GM12865 (cell line): ENCODE measurements at regions not wholly inside any gene's neighbourhood (a gene's known extent, or its start where the extent isn't known, plus 50 kb on each side); places are given as distances from the start of the nearest gene placed in this dataset.

Experiments
- DNase-seq: peaks from one replicate; pipeline ENCODE4 v3.0.0; 2010; ENCODE audit warnings: low read depth
- H3K4me3 ChIP-seq: 2 replicates; pipeline ENCODE4 v1.5.1; 2011; ENCODE audit warnings: mild to moderate bottlenecking, low read depth, low read length, control low read depth
- TF ChIP-seq, protein P1 (sequence below): IDR thresholded peaks from 2 replicates; pipeline ENCODE4 v1.5.1; 2011; ENCODE audit warnings: low read length, control low read depth, low read depth, inconsistent platforms; ENCODE audit not compliant: insufficient read depth; ENCODE audit errors: missing control alignments

DNA sequence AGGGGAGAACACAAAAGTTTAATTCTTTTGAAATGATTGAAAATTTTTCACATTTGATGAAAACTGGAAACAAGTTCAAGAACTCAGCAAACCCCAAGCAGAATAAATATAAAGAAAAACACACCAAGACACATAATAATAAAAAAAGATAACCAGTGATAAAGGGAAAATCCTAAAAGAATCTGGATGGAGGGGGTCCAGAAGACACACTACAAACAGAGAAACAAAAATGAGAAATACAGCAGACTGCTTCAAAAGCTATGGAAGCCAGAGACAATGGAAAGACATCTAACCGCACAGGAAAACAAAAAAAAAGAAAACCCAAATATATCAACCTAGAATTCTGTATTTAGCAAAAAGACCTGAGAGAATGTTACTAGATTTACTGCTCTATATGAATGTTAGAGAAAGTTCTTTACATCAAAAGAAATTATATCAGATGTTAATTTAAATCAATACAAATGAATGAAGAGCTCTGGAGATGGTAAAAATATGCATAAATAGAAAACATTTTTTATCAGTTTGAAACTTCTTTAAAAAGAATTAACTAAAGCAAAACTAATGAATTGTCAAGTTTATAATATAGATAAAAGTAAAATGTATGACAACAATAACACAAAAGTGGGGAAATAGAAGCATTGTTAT, 310.7 kb upstream of the PREP start:
- DNase-seq: no peak
- H3K4me3 ChIP-seq: no peak overlapping the region
- TF ChIP-seq, protein P1, sequence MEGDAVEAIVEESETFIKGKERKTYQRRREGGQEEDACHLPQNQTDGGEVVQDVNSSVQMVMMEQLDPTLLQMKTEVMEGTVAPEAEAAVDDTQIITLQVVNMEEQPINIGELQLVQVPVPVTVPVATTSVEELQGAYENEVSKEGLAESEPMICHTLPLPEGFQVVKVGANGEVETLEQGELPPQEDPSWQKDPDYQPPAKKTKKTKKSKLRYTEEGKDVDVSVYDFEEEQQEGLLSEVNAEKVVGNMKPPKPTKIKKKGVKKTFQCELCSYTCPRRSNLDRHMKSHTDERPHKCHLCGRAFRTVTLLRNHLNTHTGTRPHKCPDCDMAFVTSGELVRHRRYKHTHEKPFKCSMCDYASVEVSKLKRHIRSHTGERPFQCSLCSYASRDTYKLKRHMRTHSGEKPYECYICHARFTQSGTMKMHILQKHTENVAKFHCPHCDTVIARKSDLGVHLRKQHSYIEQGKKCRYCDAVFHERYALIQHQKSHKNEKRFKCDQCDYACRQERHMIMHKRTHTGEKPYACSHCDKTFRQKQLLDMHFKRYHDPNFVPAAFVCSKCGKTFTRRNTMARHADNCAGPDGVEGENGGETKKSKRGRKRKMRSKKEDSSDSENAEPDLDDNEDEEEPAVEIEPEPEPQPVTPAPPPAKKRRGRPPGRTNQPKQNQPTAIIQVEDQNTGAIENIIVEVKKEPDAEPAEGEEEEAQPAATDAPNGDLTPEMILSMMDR: no peak

DNA sequence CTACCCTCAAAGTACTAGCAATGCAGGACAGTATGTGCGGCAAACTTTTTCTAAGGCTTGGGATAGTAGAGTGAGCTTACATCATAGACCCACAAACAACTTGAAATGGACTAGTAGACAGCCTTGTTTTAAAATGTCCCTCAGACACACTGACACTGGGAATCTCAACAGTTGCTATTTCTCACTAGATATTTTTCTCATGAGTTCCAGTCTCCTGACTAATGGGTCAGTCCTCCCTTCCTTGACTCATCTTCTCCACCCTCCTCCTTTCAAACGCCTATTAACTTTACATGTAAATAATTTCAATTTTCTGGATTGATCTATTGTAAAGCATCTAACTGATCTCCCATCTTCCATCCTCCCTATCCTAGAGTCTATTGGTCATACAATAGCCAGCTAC, 308.3 kb upstream of the PREP start:
- no peak for DNase-seq
- TF ChIP-seq, protein P1: no peak
- H3K4me3 ChIP-seq: no peak overlapping the region

DNA sequence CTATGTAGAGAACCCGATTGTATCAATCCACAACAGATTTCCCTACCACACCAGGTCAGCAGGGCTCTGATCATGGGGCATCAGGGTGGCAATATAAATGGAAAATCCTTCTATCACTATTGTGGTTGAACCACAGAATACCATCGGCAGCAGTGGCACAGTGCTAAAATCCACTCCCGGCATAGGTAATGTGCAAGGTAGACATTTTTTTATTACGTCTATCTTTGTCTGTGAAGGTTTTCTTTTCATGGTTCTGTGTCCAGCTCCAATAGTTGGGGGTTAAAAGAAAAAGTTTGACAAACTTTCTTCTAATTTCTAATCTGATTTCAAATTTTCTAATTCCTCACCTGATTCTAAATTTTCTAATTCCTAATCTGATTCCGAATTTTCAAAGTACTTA, 302.7 kb upstream of the PREP start:
- no peak overlapping the region for H3K4me3 ChIP-seq
- DNase-seq: no peak
- TF ChIP-seq, protein P1: no peak

DNA sequence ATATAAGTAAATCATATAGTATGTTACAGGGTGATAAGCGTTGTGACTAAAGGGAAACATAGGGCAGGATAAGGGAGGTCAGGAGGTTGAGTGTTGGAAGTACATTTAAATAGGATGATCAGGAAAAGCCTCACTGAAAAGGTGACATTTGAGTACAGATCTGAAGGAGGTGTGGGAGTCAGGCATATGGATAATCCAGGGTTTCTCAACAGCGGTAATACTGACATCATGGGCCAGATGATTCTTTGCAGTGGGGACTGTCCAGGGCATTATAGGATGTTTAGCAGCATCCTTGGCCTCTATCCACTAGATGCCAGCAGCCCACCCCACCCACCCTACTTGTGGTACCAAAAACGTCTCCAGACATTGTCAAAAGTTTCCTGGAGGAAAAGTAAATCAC, 292.6 kb upstream of the PREP start:
- no peak overlapping the region for H3K4me3 ChIP-seq
- TF ChIP-seq, protein P1: no peak
- DNase-seq: no peak

DNA sequence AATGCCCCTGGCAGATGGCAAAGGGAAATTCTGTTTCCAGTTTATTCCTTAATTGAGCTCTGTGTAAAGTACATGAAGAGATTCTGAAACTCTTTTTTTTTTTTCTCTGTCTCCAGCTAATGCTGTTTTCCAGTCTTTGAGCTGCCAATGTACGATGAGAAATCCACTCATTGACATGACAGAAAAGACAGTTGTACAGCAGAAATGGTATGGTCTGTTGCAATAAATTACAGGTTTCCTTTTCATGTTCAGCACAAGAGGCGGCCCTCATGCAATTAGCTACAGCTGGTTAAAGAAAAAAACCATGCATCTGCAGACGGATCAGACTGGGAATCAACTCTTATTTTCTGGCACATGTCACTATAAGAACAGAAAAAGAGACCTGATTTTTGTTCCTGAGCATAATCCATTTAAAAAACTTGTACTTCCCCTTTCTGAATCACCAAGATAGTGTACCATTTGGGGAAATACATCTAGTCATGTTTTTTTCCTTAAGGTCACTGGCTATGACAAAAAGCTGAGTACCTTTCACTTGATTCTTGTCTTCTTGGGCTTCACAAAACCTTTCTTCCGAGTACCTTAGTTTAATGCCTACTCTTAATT, 289.8 kb upstream of the PREP start:
- TF ChIP-seq, protein P1: no peak
- no peak overlapping the region for H3K4me3 ChIP-seq
- no peak for DNase-seq

DNA sequence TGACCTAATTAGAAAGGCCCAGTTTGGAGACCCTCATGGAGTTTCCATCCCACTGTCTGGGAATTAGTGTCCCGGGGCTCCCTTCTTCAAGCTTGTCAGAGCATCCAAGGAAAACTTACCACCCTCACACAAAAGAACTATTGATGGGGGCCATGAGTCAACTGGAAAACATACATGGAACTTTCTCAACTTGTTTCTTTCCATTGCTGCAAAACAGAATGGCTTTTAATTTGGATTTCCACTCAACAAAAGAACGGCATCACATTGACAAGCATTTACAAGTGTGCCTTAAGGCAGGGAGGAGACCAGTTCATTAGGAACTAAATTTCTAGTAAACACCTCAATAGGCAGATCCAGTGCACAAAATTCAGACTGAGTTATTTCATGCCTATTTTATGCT, 289.1 kb upstream of the PREP start:
- TF ChIP-seq, protein P1: no peak
- no peak overlapping the region for H3K4me3 ChIP-seq
- DNase-seq: no peak

DNA sequence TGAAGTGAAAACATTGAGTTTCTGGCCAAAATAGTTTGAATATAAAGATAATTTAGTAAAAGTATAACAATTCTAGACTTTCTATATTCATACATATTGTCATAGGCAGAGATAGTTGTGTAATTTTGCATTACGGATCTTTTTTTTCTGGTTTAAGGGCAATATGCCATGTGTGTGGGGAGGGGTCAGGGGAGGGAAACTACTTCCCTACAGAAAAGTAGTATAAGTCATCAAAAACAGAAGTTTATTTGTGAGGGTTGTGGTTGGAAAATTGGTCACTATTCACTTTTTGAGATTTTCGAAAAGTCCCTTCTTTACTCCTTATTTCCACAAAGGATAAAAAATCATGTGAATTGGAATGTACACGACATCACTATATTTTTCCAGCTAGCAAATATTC, 288.2 kb upstream of the PREP start:
- no peak for DNase-seq
- TF ChIP-seq, protein P1: no peak
- no peak overlapping the region for H3K4me3 ChIP-seq
